Naive thymus-derived CD4-positive, alpha-beta T cell (primary cell): ENCODE measurements at regions not wholly inside any gene's neighbourhood (a gene's known extent, or its start where the extent isn't known, plus 50 kb on each side); places are given as distances from the start of the nearest gene placed in this dataset.

ENCODE experiments used
- ATAC-seq: fragments of 150-1000 bp; cut with Tn5 transposase; 2 replicates; pipeline ENCODE4 v1.10.0; 2021; ENCODE audit warnings: mild to moderate bottlenecking, moderate library complexity
- CTCF ChIA-PET: fragments of 350-600 bp; sonication (Branson Sonifier 250); formaldehyde crosslinking; loops from one replicate; lab custom pipeline; 2021; ENCODE audit warnings: antibody characterized with exemption; lab: Charles Lee
- POLR2A ChIA-PET: fragments of 350-600 bp; sonication (Branson Sonifier 250); formaldehyde crosslinking; loops from one replicate; lab custom pipeline; 2021; ENCODE audit warnings: antibody characterized with exemption, inconsistent platforms; lab: Charles Lee
- DNase-seq, 9 donors: peaks; one replicate each; pipeline versions ENCODE4 v3.0.0 to v3.0.0-alpha.2; 2020 to 2022; ENCODE audit warnings: mixed read lengths in 1 of 9
- H3K27ac ChIP-seq: one replicate; pipeline ENCODE4 v1.7.0; 2013; ENCODE audit warnings: mild to moderate bottlenecking, low read depth, low read length, moderate library complexity
- H3K27me3 ChIP-seq, 2 donors: one replicate each; pipeline ENCODE4 v1.7.0; 2013; ENCODE audit warnings: low read length in 2 of 2, mild to moderate bottlenecking in 2 of 2, moderate library complexity in 2 of 2; ENCODE audit not compliant: control insufficient read depth in 2 of 2, insufficient read depth in 2 of 2
- H3K36me3 ChIP-seq, 3 experiments: 1 replicate in 2 of 3; 2 replicates in 1 of 3; pipeline ENCODE4 v1.7.0; 2013; ENCODE audit warnings: low read length in 3 of 3, mild to moderate bottlenecking in 3 of 3, moderate library complexity in 1 of 3; ENCODE audit not compliant: insufficient read depth in 3 of 3, control insufficient read depth in 2 of 3
- H3K4me1 ChIP-seq, 2 donors: one replicate each; pipeline ENCODE4 v1.7.0; 2013; ENCODE audit warnings: low read length in 2 of 2, mild to moderate bottlenecking in 2 of 2, moderate library complexity in 1 of 2; ENCODE audit not compliant: control insufficient read depth in 2 of 2, insufficient read depth in 2 of 2
- H3K4me3 ChIP-seq: 2 replicates; pipeline ENCODE4 v1.7.0; 2013; ENCODE audit warnings: mild to moderate bottlenecking, low read length
- H3K9me3 ChIP-seq, 3 experiments: 1 replicate in 2 of 3; 2 replicates in 1 of 3; pipeline ENCODE4 v1.7.0; 2013; ENCODE audit warnings: low read length in 3 of 3; ENCODE audit not compliant: control insufficient read depth in 2 of 3
- H3K27ac Mint-ChIP-seq, 9 donors: one replicate each; pipeline ENCODE4 v1.8.0; 2020 to 2022; ENCODE audit warnings: mixed read lengths in 9 of 9, mild to moderate bottlenecking in 8 of 9, moderate library complexity in 5 of 9, inconsistent platforms in 2 of 9
- H3K27me3 Mint-ChIP-seq, 5 donors: one replicate each; pipeline ENCODE4 v1.8.0; 2021 to 2022; ENCODE audit warnings: mixed read lengths in 5 of 5, mild to moderate bottlenecking in 1 of 5
- H3K36me3 Mint-ChIP-seq, 5 donors: one replicate each; pipeline ENCODE4 v1.8.0; 2020 to 2022; ENCODE audit warnings: mixed read lengths in 5 of 5, mild to moderate bottlenecking in 3 of 5, inconsistent platforms in 1 of 5
- H3K4me1 Mint-ChIP-seq, 7 donors: one replicate each; pipeline ENCODE4 v1.8.0; 2020 to 2022; ENCODE audit warnings: mixed read lengths in 7 of 7, mild to moderate bottlenecking in 3 of 7, inconsistent platforms in 1 of 7
- H3K4me3 Mint-ChIP-seq, 10 donors: one replicate each; pipeline ENCODE4 v1.8.0; 2020 to 2022; ENCODE audit warnings: mild to moderate bottlenecking in 10 of 10, mixed read lengths in 10 of 10, moderate library complexity in 6 of 10, inconsistent platforms in 2 of 10
- H3K9me3 Mint-ChIP-seq, 11 donors: one replicate each; pipeline ENCODE4 v1.8.0; 2020 to 2022; ENCODE audit warnings: mixed read lengths in 11 of 11, mild to moderate bottlenecking in 4 of 11, inconsistent platforms in 1 of 11, moderate library complexity in 1 of 11
- intact Hi-C, 2 donors: fragments of 100-400 bp; cut with micrococcal nuclease; formaldehyde crosslinking; loops; one replicate each; pipeline ENCODE4 v1.15.1; 2023

DNA sequence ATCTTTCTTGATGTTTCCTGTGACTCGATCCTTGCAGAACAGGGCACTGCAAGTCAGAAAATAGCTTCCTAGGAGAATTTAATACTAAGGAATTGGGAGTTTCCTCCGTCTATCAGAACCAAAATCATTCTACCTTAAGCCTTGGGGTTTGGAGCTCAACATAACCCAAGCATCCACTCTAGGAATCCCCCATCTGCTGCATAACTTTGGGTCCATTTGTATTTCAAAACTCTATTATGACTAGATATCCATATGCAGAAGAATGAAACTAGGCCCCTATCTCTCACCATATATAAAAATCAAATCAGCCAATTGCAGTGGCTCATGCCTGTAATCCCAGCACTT lies 61.7 kb upstream of the AKAP13 start:
- Histone ChIP-seq H3K27ac (no peak overlapping the region), H3K27me3 (no peaks in the 10 kb centered on the region), H3K9me3 (no peaks in the 10 kb centered on the region), H3K36me3 (no peaks in the 10 kb centered on the region), H3K4me1 (peaks cover 28 to 29% of the 10 kb centered on the region in 2 donors), H3K4me3 (no peak overlapping the region)
- ATAC-seq (no peak), DNase-seq (no peak)
- Mint-ChIP-seq H3K4me1 (peaks cover 22 to 51% (median 34%) of the 10 kb centered on the region in 7 donors), H3K27me3 (no peaks in the 10 kb centered on the region), H3K4me3 (no peak overlapping the region), H3K27ac (peak overlapping the region in 1 of 9 donors; percentile 90), H3K36me3 (peaks cover 5 to 21% (median 15%) of the 10 kb centered on the region in 5 donors), H3K9me3 (peaks cover 0 to 16% (median 8%) of the 10 kb centered on the region in 11 donors)
- ChIA-PET CTCF (interaction anchor here (0.8 to 2.1 kb wide), 2 partner anchors 9 to 12 kb away, joined by 3 to 8 read pairs; no protein-coding TSS in a partner anchor), POLR2A (interaction anchor here (0.5 kb wide), 1 partner anchor 60 kb away, joined by 3 read pairs; no protein-coding TSS in a partner anchor)
- intact Hi-C loops: loop anchor here in 1 of 2 donors (1.0 to 5.0 kb wide), 5 partner anchors 11 to 374 kb away; no protein-coding TSS in a partner anchor

DNA sequence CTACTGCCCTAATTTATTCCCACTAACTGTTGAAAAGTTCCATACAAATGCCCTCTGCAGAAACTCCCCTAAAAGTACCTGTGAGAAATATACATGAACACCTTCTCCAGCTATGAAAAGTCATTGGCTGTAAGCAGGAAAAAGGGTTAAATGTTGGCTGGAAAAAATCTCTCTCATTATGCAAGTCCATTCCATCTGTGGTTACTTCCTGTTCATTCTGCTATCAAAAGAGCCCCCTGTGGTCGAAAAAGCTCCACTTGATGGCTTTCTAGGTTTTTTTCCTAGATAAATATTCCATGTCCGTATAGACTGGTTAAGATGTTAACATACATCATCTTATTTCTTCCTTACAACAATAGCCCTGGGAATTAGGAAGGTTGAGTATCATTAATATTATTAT lies 56.2 kb upstream of the AKAP13 start:
- CTCF ChIA-PET: no interaction called here
- no peak for ATAC-seq
- no peak overlapping the region for H3K4me3 Mint-ChIP-seq

DNA sequence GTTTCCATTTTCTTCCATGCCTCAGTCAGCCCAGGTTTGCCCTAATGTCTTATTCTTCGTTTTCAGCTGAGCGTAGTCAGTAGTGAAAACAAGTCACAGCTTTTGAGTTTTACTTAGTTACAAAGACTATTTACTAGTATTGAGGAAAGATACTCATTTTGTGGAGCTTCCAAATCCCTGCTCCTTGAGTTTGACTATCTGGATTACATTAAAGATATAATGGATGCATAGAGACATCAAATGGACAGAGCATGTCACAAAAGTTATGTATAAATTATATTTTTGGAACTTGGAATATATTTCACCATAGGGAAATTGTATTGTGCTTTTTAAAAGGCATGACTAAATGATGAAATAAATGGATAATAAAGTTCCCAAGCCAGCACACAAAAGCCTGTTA lies 54.6 kb upstream of the AKAP13 start:
- CTCF ChIA-PET: interaction anchor here (0.9 kb wide), 1 partner anchor 10 kb away, joined by 3 read pairs; no protein-coding TSS in a partner anchor
- H3K4me3 ChIP-seq: no peak overlapping the region

More for the DNA sequence above, 56.2 kb upstream of the AKAP13 start:
- no peaks in the 10 kb centered on the region for H3K27me3 ChIP-seq
- Mint-ChIP-seq H3K36me3 (peaks cover 5 to 17% (median 12%) of the 10 kb centered on the region in 5 donors), H3K27ac (no peak overlapping the region), H3K9me3 (peaks cover 0 to 16% (median 6%) of the 10 kb centered on the region in 11 donors), H3K4me1 (peaks cover 11 to 27% (median 17%) of the 10 kb centered on the region in 7 donors), H3K27me3 (no peaks in the 10 kb centered on the region)
- POLR2A ChIA-PET: no interaction called here
- H3K9me3 ChIP-seq: no peaks in the 10 kb centered on the region
- DNase-seq: no peak
- intact Hi-C loops: no loop called here
- H3K4me3 ChIP-seq: no peak overlapping the region
- no peaks in the 10 kb centered on the region for H3K36me3 ChIP-seq
- no peak overlapping the region for H3K27ac ChIP-seq
- peaks cover 0 to under 1% of the 10 kb centered on the region in 2 donors for H3K4me1 ChIP-seq

DNA sequence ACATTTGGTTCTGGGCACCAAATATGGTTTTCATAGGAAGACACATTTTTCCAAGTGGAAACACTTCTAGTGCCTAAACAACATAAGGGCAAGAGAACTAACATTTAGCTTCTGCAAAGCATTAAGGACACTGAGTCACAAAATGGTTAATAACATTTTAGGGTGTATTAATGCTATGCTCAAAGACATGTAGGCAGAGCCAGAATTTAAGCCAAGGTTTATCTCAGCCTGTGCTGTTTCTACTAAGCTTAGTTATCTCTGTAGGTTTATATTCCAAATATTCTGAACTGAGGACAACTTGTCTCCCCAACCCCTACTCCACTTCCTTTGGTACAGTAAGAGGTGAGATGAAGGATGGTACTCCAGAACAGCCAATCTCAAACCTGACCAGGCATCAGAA lies 54.1 kb upstream of the AKAP13 start:
- Mint-ChIP-seq H3K27ac (no peak overlapping the region), H3K9me3 (peaks cover 0 to 16% (median 5%) of the 10 kb centered on the region in 11 donors), H3K36me3 (peaks cover 0 to 14% (median 9%) of the 10 kb centered on the region in 5 donors), H3K4me1 (peaks cover 26 to 42% (median 35%) of the 10 kb centered on the region in 7 donors), H3K27me3 (no peaks in the 10 kb centered on the region), H3K4me3 (no peak overlapping the region)
- Histone ChIP-seq H3K27ac (no peak overlapping the region), H3K4me1 (peaks cover 11 to 16% of the 10 kb centered on the region in 2 donors), H3K27me3 (no peaks in the 10 kb centered on the region), H3K36me3 (no peaks in the 10 kb centered on the region), H3K4me3 (no peak overlapping the region), H3K9me3 (no peaks in the 10 kb centered on the region)
- CTCF ChIA-PET: interaction anchor here (0.9 kb wide), 1 partner anchor 10 kb away, joined by 3 read pairs; no protein-coding TSS in a partner anchor
- ATAC-seq: no peak
- no peak for DNase-seq
- POLR2A ChIA-PET: interaction anchor here (3.0 kb wide), 1 partner anchor 54 kb away, joined by 18 read pairs; the partner anchor contains the start of gene AKAP13
- intact Hi-C loops: no loop called here

More for the DNA sequence above, 54.6 kb upstream of the AKAP13 start:
- H3K27me3 Mint-ChIP-seq: no peaks in the 10 kb centered on the region
- Histone ChIP-seq H3K36me3 (no peaks in the 10 kb centered on the region), H3K4me1 (peaks cover 9 to 12% of the 10 kb centered on the region in 2 donors), H3K27ac (no peak overlapping the region), H3K9me3 (no peaks in the 10 kb centered on the region), H3K27me3 (no peaks in the 10 kb centered on the region)
- intact Hi-C loops: no loop called here
- no peak overlapping the region for H3K4me3 Mint-ChIP-seq
- H3K27ac Mint-ChIP-seq: no peak overlapping the region
- POLR2A ChIA-PET: no interaction called here
- peaks cover 0 to 16% (median 5%) of the 10 kb centered on the region in 11 donors for H3K9me3 Mint-ChIP-seq
- ATAC-seq: no peak
- H3K4me1 Mint-ChIP-seq: peaks cover 21 to 38% (median 30%) of the 10 kb centered on the region in 7 donors
- no peak for DNase-seq
- H3K36me3 Mint-ChIP-seq: peaks cover 0 to 17% (median 7%) of the 10 kb centered on the region in 5 donors

DNA sequence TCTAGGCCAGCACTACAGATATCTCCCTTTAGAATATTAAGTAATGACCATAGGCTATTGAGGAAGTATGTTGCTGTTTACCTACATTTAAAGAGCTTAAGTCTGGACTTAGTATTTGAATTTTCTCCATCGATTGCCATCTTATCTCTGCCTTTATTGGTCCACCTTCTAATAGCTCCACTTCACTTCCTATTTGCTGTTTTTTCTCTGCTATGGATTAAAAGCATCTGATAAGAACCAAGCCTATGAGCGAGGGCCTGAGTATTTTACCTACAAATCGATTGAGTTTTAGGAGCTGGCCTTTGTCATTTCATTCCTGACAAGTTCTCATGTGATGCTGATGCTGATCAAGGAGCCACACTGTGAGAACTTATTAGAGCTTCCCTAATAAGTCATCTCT lies 52.6 kb upstream of the AKAP13 start:
- Mint-ChIP-seq H3K9me3 (peaks cover 0 to 6% (median 3%) of the 10 kb centered on the region in 11 donors), H3K4me3 (no peak overlapping the region), H3K27ac (peak overlapping the region in 4 of 9 donors; percentile 42 to 95 (median 65)), H3K4me1 (peaks cover 31 to 49% (median 40%) of the 10 kb centered on the region in 7 donors), H3K27me3 (no peaks in the 10 kb centered on the region), H3K36me3 (peaks cover 0 to 11% (median 5%) of the 10 kb centered on the region in 5 donors)
- DNase-seq (no peak), ATAC-seq (no peak)
- Histone ChIP-seq H3K27me3 (no peaks in the 10 kb centered on the region), H3K36me3 (no peaks in the 10 kb centered on the region), H3K4me1 (peaks cover 18 to 24% of the 10 kb centered on the region in 2 donors), H3K27ac (no peak overlapping the region), H3K4me3 (no peak overlapping the region), H3K9me3 (no peaks in the 10 kb centered on the region)
- CTCF ChIA-PET: interaction anchor here (1.1 to 1.5 kb wide), 3 partner anchors 10 to 86 kb away, joined by 3 to 4 read pairs (median 4); no protein-coding TSS in a partner anchor
- POLR2A ChIA-PET: interaction anchor here (0.7 to 3.0 kb wide), 4 partner anchors 10 to 385 kb away, joined by 3 to 18 read pairs (median 6); partner anchors contain the start of gene AKAP13
- intact Hi-C loops: no loop called here

DNA sequence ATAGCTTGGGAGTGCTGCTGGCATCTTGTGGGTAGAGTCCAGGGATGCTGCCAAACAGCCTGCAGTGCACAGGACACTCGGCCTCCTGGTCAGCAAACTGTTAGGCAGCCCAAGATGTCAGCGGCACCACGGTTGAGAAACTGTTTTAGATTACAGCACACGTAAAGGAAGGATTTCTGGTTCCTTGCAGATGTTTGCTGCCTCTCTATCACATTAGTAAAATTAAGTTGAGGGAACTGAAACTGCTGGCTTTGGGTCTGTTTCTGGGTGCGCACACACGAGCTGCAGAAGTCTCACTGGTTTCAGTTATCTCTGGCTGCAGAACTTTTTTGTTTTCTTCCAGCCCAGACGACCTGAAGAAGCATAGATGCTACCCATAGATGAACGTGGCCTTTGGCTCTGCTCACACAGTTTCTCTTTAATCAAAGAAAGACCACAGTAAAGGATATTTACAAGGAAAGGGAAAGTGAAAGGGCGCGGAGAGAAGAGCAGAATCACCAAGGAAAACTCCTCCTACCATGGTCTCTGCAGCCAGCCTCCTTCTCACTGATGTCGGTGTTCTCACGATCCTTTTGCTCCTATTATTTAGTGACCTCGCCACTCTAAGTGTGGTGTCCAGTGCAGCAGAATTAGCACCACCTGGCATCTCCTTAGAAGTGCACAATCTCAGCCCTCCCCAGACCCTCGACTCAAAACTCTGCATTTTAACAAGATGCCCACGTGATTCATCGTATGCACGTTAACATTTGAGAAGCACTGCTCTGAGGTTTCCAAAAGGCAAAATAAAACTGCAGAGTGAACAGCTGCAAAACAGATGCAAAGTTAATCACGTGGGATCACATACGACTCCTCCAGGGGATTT lies 50.6 kb upstream of the AKAP13 start:
- H3K36me3 Mint-ChIP-seq: peaks cover 0 to 8% (median 0%) of the 10 kb centered on the region in 5 donors
- intact Hi-C loops: loop anchor here (1.0 to 5.0 kb wide), 9 partner anchors 11 to 378 kb away; no protein-coding TSS in a partner anchor
- peaks cover 34 to 54% (median 48%) of the 10 kb centered on the region in 7 donors for H3K4me1 Mint-ChIP-seq
- peak overlapping the region; percentile 65 for H3K27ac ChIP-seq
- H3K27ac Mint-ChIP-seq: peak overlapping the region; percentile 74 to 97 (median 95)
- H3K4me1 ChIP-seq: peaks cover 18 to 24% of the 10 kb centered on the region in 2 donors
- H3K9me3 ChIP-seq: no peaks in the 10 kb centered on the region
- H3K36me3 ChIP-seq: no peaks in the 10 kb centered on the region
- ChIA-PET POLR2A (interaction anchor here (1.1 to 2.4 kb wide), 7 partner anchors 12 to 84 kb away, joined by 5 to 13 read pairs (median 7); partner anchors contain the start of gene AKAP13), CTCF (interaction anchor here (1.4 to 4.3 kb wide), 8 partner anchors 12 to 84 kb away, joined by 4 to 34 read pairs (median 6); partner anchors contain the start of gene AKAP13)
- peak; percentile 60 for ATAC-seq
- peak in 8 of 9 donors; percentile 18 to 53 (median 46) for DNase-seq
- H3K27me3 Mint-ChIP-seq: no peaks in the 10 kb centered on the region
- no peaks in the 10 kb centered on the region for H3K27me3 ChIP-seq
- H3K9me3 Mint-ChIP-seq: peaks cover 0 to 2% (median 0%) of the 10 kb centered on the region in 11 donors
- H3K4me3 ChIP-seq: peak overlapping the region; percentile 57
- peak overlapping the region; percentile 88 to 100 (median 96) for H3K4me3 Mint-ChIP-seq
